ENCODE measurements at regions not wholly inside any gene's neighbourhood (a gene's known extent, or its start where the extent isn't known, plus 50 kb on each side); places are given as distances from the start of the nearest gene placed in this dataset.

DNA sequence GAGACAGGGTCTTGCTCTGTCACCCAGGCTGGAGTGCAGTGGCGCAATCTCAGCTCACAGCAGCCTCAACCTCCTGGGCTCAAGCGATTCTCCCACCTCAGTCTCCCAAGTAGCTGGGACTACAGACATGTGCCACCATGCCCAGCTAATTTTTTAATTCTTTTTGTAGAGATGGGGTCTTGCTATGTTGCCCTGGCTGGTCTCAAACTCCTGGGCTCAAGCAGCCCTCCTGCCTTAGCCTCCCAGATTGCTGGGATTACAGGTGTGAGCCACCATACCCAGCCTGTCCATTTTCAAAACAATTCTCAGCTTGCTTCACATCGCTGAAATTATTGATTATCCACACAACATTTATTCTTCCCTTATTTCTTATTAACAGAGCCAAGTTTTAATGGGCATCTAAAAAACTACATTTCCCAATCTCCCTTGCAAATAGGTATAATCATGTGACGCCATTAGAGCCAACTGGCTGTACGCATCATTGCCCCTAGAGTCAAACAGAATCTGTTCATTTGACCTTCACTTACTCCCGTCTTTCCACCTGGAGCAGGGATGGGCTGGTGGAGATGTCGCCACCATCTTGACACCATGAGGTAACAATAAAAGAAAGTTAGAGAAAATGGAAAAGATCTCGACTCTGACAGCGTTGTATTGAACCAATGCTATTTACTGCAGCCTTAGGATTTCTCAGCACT lies 148.0 kb upstream of the FOXF1 start:
- WGBS (ENCODE audit: insufficient coverage, insufficient replicate concordance, low lambda C conversion rate, missing lambda C conversion rate) = 24% methylated on average over 9 of the region's 9 CpGs
- BruUV-seq (replicated peaks) = no TSS peak

DNA sequence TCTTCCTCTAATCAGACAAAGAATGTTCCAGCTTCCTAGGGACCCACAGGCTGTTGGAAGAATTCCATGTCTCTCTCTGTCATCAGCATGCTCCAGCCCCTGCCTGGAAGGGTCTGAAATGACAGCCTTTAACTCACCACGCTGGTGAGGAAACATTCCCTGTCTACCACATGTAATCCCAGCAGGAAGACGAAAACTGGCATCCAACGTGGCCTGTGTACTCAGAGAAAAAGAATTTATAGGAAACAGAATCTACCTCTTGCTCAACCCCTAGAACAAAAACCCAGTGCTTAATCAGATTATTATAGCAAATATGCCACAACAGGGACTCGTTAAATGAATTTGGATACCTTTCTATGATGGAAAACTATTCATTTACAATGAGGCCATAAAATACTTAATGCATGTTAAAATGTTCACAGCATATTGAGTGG lies 147.3 kb upstream of the FOXF1 start:
- Histone ChIP-seq H3K4me1 (ENCODE audit: control insufficient read depth, insufficient read depth, low read length) (no peaks in the 10 kb centered on the region), H3K27me3 (replicated peaks in 1 of 2; ENCODE audit: control insufficient read depth in 2 of 2, insufficient read depth in 2 of 2, low read length in 1 of 2) (peaks cover 2 to 5% of the 10 kb centered on the region in 2 experiments; a peak in 3 of 4 replicates), H3K36me3 (ENCODE audit: control insufficient read depth in 2 of 2, insufficient read depth in 2 of 2, low read length in 1 of 2) (no peaks in the 10 kb centered on the region), H3K27ac (ENCODE audit: control insufficient read depth, insufficient read depth) (no peak overlapping the region), H3K4me3 (no peak overlapping the region), H3K9ac (ENCODE audit: control insufficient read depth, insufficient read depth, low read length) (no peak overlapping the region), H4K20me1 (ENCODE audit: control insufficient read depth, insufficient read depth) (no peaks in the 10 kb centered on the region), H2AFZ (ENCODE audit: control insufficient read depth, low read depth, low read length) (no peak overlapping the region), H3K4me2 (ENCODE audit: control insufficient read depth, insufficient read depth) (no peak overlapping the region), H3K9me3 (replicated peaks; ENCODE audit: control insufficient read depth, insufficient read depth, low read length) (no peaks in the 10 kb centered on the region), H3K79me2 (ENCODE audit: control insufficient read depth, insufficient read depth, low read length) (no peaks in the 10 kb centered on the region)
- CTCF ChIA-PET = no interaction called here
- FAIRE-seq = no peak
- no TSS peak for BruUV-seq (replicated peaks)
- intact Hi-C loops (cut with micrococcal nuclease; ENCODE audit: unreplicated experiment) (no loop called here), in situ Hi-C loops (cut with MboI) (no loop called here)
- no peak for DNase-seq (ENCODE audit: low read depth, low spot score)
- POLR2A ChIA-PET = no interaction called here
- SMC1A ChIA-PET (ENCODE audit: uncharacterized antibody, unreplicated experiment) = no interaction called here
- RAD21 ChIA-PET (ENCODE audit: unreplicated experiment) = no interaction called here
- WGBS (ENCODE audit: insufficient coverage, insufficient replicate concordance, low lambda C conversion rate, missing lambda C conversion rate) = 0% methylated on average over 4 of the region's 4 CpGs
- ATAC-seq = no peak
- TF ChIP-seq ATF7 (IDR thresholded peaks at IDR 0.05; ENCODE audit: low read depth) (no peak), YY1 (IDR thresholded peaks at IDR 0.05; ENCODE audit: low read depth, low read length) (no peak), ASH2L (IDR thresholded peaks at IDR 0.05; ENCODE audit: borderline replicate concordance, low read depth) (no peak), TCF3 (IDR thresholded peaks at IDR 0.05; ENCODE audit: borderline replicate concordance, insufficient read depth, low read depth, low read length) (no peak), FOXK2 (IDR thresholded peaks at IDR 0.05) (no peak), SIN3A (IDR thresholded peaks at IDR 0.05; ENCODE audit: low read depth, low read length) (no peak), SMAD1 (IDR thresholded peaks at IDR 0.05; ENCODE audit: low read depth, partially characterized antibody) (no peak), SP1 (IDR thresholded peaks at IDR 0.05; ENCODE audit: low read depth, low read length) (no peak), ZSCAN29 (IDR thresholded peaks at IDR 0.05) (no peak)
- TF ChIP-seq, protein P1, sequence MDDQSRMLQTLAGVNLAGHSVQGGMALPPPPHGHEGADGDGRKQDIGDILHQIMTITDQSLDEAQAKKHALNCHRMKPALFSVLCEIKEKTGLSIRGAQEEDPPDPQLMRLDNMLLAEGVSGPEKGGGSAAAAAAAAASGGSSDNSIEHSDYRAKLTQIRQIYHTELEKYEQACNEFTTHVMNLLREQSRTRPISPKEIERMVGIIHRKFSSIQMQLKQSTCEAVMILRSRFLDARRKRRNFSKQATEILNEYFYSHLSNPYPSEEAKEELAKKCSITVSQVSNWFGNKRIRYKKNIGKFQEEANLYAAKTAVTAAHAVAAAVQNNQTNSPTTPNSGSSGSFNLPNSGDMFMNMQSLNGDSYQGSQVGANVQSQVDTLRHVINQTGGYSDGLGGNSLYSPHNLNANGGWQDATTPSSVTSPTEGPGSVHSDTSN (IDR thresholded peaks at IDR 0.05; ENCODE audit: insufficient replicate concordance, low read depth, low read length) = no peak
- TF ChIP-seq, protein P2, sequence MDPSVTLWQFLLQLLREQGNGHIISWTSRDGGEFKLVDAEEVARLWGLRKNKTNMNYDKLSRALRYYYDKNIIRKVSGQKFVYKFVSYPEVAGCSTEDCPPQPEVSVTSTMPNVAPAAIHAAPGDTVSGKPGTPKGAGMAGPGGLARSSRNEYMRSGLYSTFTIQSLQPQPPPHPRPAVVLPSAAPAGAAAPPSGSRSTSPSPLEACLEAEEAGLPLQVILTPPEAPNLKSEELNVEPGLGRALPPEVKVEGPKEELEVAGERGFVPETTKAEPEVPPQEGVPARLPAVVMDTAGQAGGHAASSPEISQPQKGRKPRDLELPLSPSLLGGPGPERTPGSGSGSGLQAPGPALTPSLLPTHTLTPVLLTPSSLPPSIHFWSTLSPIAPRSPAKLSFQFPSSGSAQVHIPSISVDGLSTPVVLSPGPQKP (IDR thresholded peaks at IDR 0.05; ENCODE audit: low read depth, low read length) = no peak

More for the DNA sequence above, 148.0 kb upstream of the FOXF1 start:
- FAIRE-seq (no peak), ATAC-seq (no peak), DNase-seq (ENCODE audit: low read depth, low spot score) (no peak)
- H3K36me3 ChIP-seq (ENCODE audit: control insufficient read depth in 2 of 2, insufficient read depth in 2 of 2, low read length in 1 of 2) = no peaks in the 10 kb centered on the region
- no peaks in the 10 kb centered on the region for H3K79me2 ChIP-seq (ENCODE audit: control insufficient read depth, insufficient read depth, low read length)
- no peak overlapping the region for H3K27ac ChIP-seq (ENCODE audit: control insufficient read depth, insufficient read depth)
- in situ Hi-C loops (cut with MboI) = no loop called here
- no peaks in the 10 kb centered on the region for H4K20me1 ChIP-seq (ENCODE audit: control insufficient read depth, insufficient read depth)
- RAD21 ChIA-PET (ENCODE audit: unreplicated experiment) = no interaction called here
- no peak overlapping the region for H3K4me3 ChIP-seq
- TF ChIP-seq RAD51 (IDR thresholded peaks at IDR 0.05) = no peak
- TF ChIP-seq BACH1 (IDR thresholded peaks at IDR 0.05; ENCODE audit: borderline replicate concordance) = no peak
- no peak for TF ChIP-seq MTA3 (IDR thresholded peaks at IDR 0.05; ENCODE audit: borderline replicate concordance, low read length)
- TF ChIP-seq, protein P3, sequence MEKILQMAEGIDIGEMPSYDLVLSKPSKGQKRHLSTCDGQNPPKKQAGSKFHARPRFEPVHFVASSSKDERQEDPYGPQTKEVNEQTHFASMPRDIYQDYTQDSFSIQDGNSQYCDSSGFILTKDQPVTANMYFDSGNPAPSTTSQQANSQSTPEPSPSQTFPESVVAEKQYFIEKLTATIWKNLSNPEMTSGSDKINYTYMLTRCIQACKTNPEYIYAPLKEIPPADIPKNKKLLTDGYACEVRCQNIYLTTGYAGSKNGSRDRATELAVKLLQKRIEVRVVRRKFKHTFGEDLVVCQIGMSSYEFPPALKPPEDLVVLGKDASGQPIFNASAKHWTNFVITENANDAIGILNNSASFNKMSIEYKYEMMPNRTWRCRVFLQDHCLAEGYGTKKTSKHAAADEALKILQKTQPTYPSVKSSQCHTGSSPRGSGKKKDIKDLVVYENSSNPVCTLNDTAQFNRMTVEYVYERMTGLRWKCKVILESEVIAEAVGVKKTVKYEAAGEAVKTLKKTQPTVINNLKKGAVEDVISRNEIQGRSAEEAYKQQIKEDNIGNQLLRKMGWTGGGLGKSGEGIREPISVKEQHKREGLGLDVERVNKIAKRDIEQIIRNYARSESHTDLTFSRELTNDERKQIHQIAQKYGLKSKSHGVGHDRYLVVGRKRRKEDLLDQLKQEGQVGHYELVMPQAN (conservative IDR thresholded peaks at IDR 0.05) = no peak
- SMC1A ChIA-PET (ENCODE audit: uncharacterized antibody, unreplicated experiment) = no interaction called here
- no peak overlapping the region for H3K9ac ChIP-seq (ENCODE audit: control insufficient read depth, insufficient read depth, low read length)
- no peaks in the 10 kb centered on the region for H3K9me3 ChIP-seq (replicated peaks; ENCODE audit: control insufficient read depth, insufficient read depth, low read length)
- H3K27me3 ChIP-seq (replicated peaks in 1 of 2; ENCODE audit: control insufficient read depth in 2 of 2, insufficient read depth in 2 of 2, low read length in 1 of 2) = peaks cover 0 to 5% of the 10 kb centered on the region in 2 experiments; a peak in 3 of 4 replicates
- intact Hi-C loops (cut with micrococcal nuclease; ENCODE audit: unreplicated experiment) = no loop called here
- H2AFZ ChIP-seq (ENCODE audit: control insufficient read depth, low read depth, low read length) = no peak overlapping the region
- CTCF ChIA-PET = no interaction called here
- H3K4me1 ChIP-seq (ENCODE audit: control insufficient read depth, insufficient read depth, low read length) = no peaks in the 10 kb centered on the region
- POLR2A ChIA-PET = no interaction called here
- no peak overlapping the region for H3K4me2 ChIP-seq (ENCODE audit: control insufficient read depth, insufficient read depth)

Measured in GM12878 (cell line).